ENCODE measurements at regions not wholly inside any gene's neighbourhood (a gene's known extent, or its start where the extent isn't known, plus 50 kb on each side); places are given as distances from the start of the nearest gene placed in this dataset.

DNA sequence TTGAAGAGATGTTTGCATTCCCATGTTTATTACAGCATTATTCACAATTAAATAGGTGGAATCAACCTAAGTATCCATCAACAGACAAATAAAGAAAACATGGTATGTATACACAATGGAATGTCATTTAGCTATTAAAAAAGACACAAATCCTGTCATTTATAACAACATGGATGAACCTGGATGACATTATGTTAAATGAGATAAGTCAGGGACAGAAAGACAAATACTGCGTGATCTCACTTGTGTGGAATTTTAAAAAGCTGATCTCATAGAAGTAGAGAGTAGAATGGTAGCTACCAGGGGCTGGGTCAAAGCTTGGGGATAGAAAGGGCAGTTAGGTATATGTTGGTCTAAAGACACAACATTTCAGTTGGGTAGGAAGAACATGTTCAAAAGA, 376.3 kb downstream of the EPHA4 start:
- H3K27me3 Mint-ChIP-seq (ENCODE audit: low read depth): peaks cover 13% of the 10 kb centered on the region
- no peak overlapping the region for H3K18ac ChIP-seq (ENCODE audit: insufficient read length, low read depth, low read length)
- no peak overlapping the region for H3K4me2 ChIP-seq (ENCODE audit: insufficient read depth, insufficient read length, low read length)

More for the DNA sequence above, 376.3 kb downstream of the EPHA4 start:
- TF ChIP-seq, protein P1, sequence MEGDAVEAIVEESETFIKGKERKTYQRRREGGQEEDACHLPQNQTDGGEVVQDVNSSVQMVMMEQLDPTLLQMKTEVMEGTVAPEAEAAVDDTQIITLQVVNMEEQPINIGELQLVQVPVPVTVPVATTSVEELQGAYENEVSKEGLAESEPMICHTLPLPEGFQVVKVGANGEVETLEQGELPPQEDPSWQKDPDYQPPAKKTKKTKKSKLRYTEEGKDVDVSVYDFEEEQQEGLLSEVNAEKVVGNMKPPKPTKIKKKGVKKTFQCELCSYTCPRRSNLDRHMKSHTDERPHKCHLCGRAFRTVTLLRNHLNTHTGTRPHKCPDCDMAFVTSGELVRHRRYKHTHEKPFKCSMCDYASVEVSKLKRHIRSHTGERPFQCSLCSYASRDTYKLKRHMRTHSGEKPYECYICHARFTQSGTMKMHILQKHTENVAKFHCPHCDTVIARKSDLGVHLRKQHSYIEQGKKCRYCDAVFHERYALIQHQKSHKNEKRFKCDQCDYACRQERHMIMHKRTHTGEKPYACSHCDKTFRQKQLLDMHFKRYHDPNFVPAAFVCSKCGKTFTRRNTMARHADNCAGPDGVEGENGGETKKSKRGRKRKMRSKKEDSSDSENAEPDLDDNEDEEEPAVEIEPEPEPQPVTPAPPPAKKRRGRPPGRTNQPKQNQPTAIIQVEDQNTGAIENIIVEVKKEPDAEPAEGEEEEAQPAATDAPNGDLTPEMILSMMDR (conservative IDR thresholded peaks at IDR 0.05): no peak
- peaks cover 0 to 4% (median 0%) of the 10 kb centered on the region in 3 experiments; a peak in 2 of 7 replicates for H3K36me3 Mint-ChIP-seq (ENCODE audit: insufficient read depth in 1 of 3, low read depth in 3 of 3)
- no peak overlapping the region; a peak in 1 of 7 replicates for H3K27ac Mint-ChIP-seq
- no peaks in the 10 kb centered on the region for H3K9me3 ChIP-seq (ENCODE audit: control insufficient read depth, low read depth, low read length)
- no peak overlapping the region for H3T11ph ChIP-seq (ENCODE audit: low read length)
- no peak overlapping the region for H4K8ac ChIP-seq (replicated peaks; ENCODE audit: insufficient read length, low read depth, low read length)
- H3K9ac ChIP-seq (ENCODE audit: extremely low read depth, insufficient read length, low read length): no peak overlapping the region
- H3K79me1 ChIP-seq (ENCODE audit: insufficient read depth, low read depth, low read length, poor library complexity, severe bottlenecking): no peaks in the 10 kb centered on the region
- H2AFZ ChIP-seq (ENCODE audit: low read length): no peak overlapping the region
- no peaks in the 10 kb centered on the region for H4K20me1 ChIP-seq (ENCODE audit: control insufficient read depth, insufficient read depth, insufficient read length)
- H3K23ac ChIP-seq (ENCODE audit: insufficient read length, low read depth, low read length): no peak overlapping the region
- no peak for DNase-seq
- no peaks in the 10 kb centered on the region for H3K79me2 ChIP-seq (ENCODE audit: insufficient read depth, low read length)
- no peaks in the 10 kb centered on the region for H3K27me3 ChIP-seq (ENCODE audit: insufficient read depth, low read length)
- no peak overlapping the region for H3K27ac ChIP-seq (ENCODE audit: insufficient read length, low read depth, low read length)
- no peak overlapping the region for H3K56ac ChIP-seq (ENCODE audit: insufficient read length, low read depth, low read length)
- no peak overlapping the region for H4K5ac ChIP-seq (ENCODE audit: insufficient read length, low read depth, low read length)
- no peak overlapping the region for H2BK12ac ChIP-seq (ENCODE audit: insufficient read length, low read depth, low read length)
- no peak overlapping the region for H3K14ac ChIP-seq (ENCODE audit: insufficient read depth, low read length)
- peaks cover 25 to 29% of the 10 kb centered on the region in 2 experiments for H3K4me1 Mint-ChIP-seq
- no peak overlapping the region for H3K4me3 Mint-ChIP-seq
- no peaks in the 10 kb centered on the region; the same call in 1 of the 2 replicates for H3K4me1 ChIP-seq (ENCODE audit: insufficient read depth, low read length)
- peaks cover 3 to 5% of the 10 kb centered on the region in 2 experiments; a peak in 3 of 5 replicates for H3K9me3 Mint-ChIP-seq
- no peak overlapping the region for H3K4ac ChIP-seq (ENCODE audit: low read depth, low read length)
- H2BK120ac ChIP-seq (ENCODE audit: low read depth, low read length, poor library complexity, severe bottlenecking): no peak overlapping the region
- no peak overlapping the region for H4K91ac ChIP-seq (ENCODE audit: insufficient read length, low read depth, low read length)
- H2BK20ac ChIP-seq (ENCODE audit: low read depth, low read length, poor library complexity, severe bottlenecking): no peak overlapping the region
- H2AK5ac ChIP-seq (ENCODE audit: insufficient read length, low read length): no peak overlapping the region
- no peak overlapping the region for H2BK15ac ChIP-seq (ENCODE audit: low read depth, low read length)
- no CpG with 5 or more reads among the region's 1 CpG for WGBS (ENCODE audit: extremely low coverage, insufficient read length, low lambda C conversion rate)
- no peaks in the 10 kb centered on the region for H3K23me2 ChIP-seq (ENCODE audit: insufficient read length, low read depth, low read length, poor library complexity, severe bottlenecking)
- H2BK5ac ChIP-seq (ENCODE audit: insufficient read length, low read length): no peak overlapping the region
